GM12864 (cell line): ENCODE measurements at regions not wholly inside any gene's neighbourhood (a gene's known extent, or its start where the extent isn't known, plus 50 kb on each side); places are given as distances from the start of the nearest gene placed in this dataset.

Experiments used
- DNase-seq: peaks from one replicate; pipeline ENCODE4 v3.0.0-alpha.2; 2011; ENCODE audit warnings: low read depth
- H3K4me3 ChIP-seq: 2 replicates; pipeline ENCODE4 v1.5.1; 2011; ENCODE audit warnings: mild to moderate bottlenecking, low read depth, low read length, control low read depth
- CTCF ChIP-seq: IDR thresholded peaks from 2 replicates; pipeline ENCODE4 v1.5.1; 2011; ENCODE audit warnings: low read depth, mild to moderate bottlenecking, moderate library complexity, low read length, control low read depth, inconsistent platforms; ENCODE audit errors: missing control alignments

DNA sequence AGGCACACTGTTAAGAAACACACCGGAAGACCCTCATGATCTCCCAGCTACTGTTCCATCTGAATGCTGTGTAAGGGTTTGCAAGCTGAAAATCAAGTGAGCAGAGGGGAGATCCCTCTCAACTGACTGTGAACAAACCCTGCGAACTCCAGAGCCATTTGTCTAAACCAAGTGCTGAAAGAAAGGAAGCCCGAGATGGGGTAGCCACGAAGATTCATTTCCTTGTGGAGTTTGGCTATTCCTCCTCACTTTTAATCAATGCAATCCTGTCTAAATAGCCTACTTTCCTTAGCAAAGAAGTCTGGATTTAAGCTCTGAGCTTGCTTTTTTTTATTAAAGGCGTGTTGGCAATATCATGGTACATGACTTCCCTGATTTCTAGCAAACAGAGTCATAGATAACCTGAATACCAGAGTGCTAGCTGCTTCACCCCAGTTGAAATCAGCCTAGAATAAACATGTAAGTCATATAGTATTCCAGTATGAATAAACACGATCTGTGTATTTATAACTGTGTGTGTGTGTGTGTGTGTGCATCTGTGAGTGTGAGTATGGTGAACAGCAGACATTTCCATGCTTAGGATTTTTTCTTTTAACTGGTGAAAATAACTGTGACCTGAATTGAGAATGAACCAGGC is 365.2 kb downstream of the ZNF521 start:
- TF ChIP-seq CTCF, result no peak
- DNase-seq, result no peak
- H3K4me3 ChIP-seq, result no peak overlapping the region

- no peak overlapping the region for H3K4me3 ChIP-seq
- no peak for TF ChIP-seq CTCF
- DNase-seq, result no peak
Observed at GRCh38 chr18:24987303-24988252, 364.4 kb downstream of the ZNF521 start.

DNA sequence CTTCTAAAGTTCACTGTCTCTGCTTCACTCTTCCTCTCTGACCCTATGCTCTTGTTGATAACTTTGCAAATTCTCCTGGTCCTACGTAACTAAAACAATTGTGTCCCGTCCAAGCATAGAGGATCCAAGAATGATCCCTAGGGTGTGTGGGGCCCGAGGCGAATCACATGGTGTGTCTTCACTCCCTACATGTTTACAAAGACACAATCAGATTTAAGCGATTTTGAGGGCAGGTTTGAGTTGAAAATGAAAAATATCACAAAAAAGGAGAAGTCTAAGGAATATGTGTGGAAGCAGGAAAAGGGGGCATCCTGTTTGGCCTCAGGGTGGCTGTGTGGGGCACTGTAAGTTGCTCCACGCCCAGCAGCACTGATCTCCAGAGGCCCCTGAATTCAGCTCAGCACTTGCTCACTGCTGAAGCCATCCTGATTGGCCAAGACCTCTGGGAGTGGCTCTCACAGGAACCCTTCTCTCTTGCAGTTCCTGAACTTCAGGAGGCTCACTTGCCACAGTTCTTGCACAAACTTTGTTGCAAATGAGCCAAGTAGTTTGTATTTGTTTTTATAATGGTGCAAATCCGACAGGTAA is 363.6 kb downstream of the ZNF521 start:
- no peak for DNase-seq
- no peak overlapping the region for H3K4me3 ChIP-seq
- no peak for TF ChIP-seq CTCF

- no peak for TF ChIP-seq CTCF
- DNase-seq, result no peak
- no peak overlapping the region for H3K4me3 ChIP-seq
Observed at GRCh38 chr18:24989760-24990593, 362.0 kb downstream of the ZNF521 start.

- no peak for TF ChIP-seq CTCF
- H3K4me3 ChIP-seq, result no peak overlapping the region
- no peak for DNase-seq
Observed at GRCh38 chr18:24990671-24991134, 361.3 kb downstream of the ZNF521 start.

GRCh38 chr18:24991141-24992060 is 360.6 kb downstream of the ZNF521 start:
- H3K4me3 ChIP-seq, result no peak overlapping the region

More at GRCh38 chr18:24991141-24992060, 360.6 kb downstream of the ZNF521 start:
- no peak for TF ChIP-seq CTCF
- DNase-seq, result no peak
